Stomach (tissue), 4 donors: ENCODE measurements at regions not wholly inside any gene's neighbourhood (a gene's known extent, or its start where the extent isn't known, plus 50 kb on each side); places are given as distances from the start of the nearest gene placed in this dataset.

Experiments
- CTCF ChIP-seq, 7 experiments: fragments of 450-650 bp in 4 of 7; fragments of 200-600 bp in 3 of 7; sonication (generic) in 3 of 7; IDR thresholded peaks; one replicate each; pipeline ENCODE4 v1.5.1; 2016 to 2019; ENCODE audit warnings: antibody characterized with exemption in 7 of 7, control low read depth in 2 of 7, mild to moderate bottlenecking in 1 of 7
- POLR2A ChIP-seq, 4 donors: fragments of 450-650 bp; IDR thresholded peaks; one replicate each; pipeline ENCODE4 v1.6.1; 2016; ENCODE audit warnings: antibody characterized with exemption in 4 of 4, control low read depth in 2 of 4, mild to moderate bottlenecking in 1 of 4, moderate library complexity in 1 of 4
- POLR2AphosphoS5 ChIP-seq, 3 donors: sonication (generic); formaldehyde crosslinking; IDR thresholded peaks; one replicate each; pipeline ENCODE4 v1.6.1; 2016; ENCODE audit warnings: antibody characterized with exemption in 3 of 3

- no peak for TF ChIP-seq CTCF (IDR thresholded peaks at IDR 0.05)
- no peak for TF ChIP-seq POLR2A (IDR thresholded peaks at IDR 0.05)
- no peak for TF ChIP-seq POLR2AphosphoS5 (IDR thresholded peaks at IDR 0.05)
These were observed 166.9 kb downstream of the C16orf95 start for GRCh38 chr16:87150262-87150661.
